ENCODE measurements at regions not wholly inside any gene's neighbourhood (a gene's known extent, or its start where the extent isn't known, plus 50 kb on each side); places are given as distances from the start of the nearest gene placed in this dataset.

GRCh38 chr19:31002518-31003244 is 346.6 kb downstream of the TSHZ3 start:
- intact Hi-C loops (cut with DNase I), result no loop called here
- no peak for DNase-seq
- Histone ChIP-seq H3K4me3 (no peak overlapping the region), H3K27ac (no peak overlapping the region), H3K4me1 (no peaks in the 10 kb centered on the region), H3K36me3 (no peaks in the 10 kb centered on the region), H3K27me3 (ENCODE audit: low read depth) (no peaks in the 10 kb centered on the region), H3K9me3 (no peaks in the 10 kb centered on the region)
- ATAC-seq, result peak in 1 of 2 donors; percentile 23
- TF ChIP-seq CTCF (IDR thresholded peaks at IDR 0.05), result no peak

GRCh38 chr19:31001991-31002390 is 347.2 kb downstream of the TSHZ3 start:
- Histone ChIP-seq H3K4me3 (no peak overlapping the region), H3K4me1 (no peaks in the 10 kb centered on the region), H3K36me3 (no peaks in the 10 kb centered on the region), H3K9me3 (no peaks in the 10 kb centered on the region), H3K27me3 (ENCODE audit: low read depth) (no peaks in the 10 kb centered on the region), H3K27ac (no peak overlapping the region)
- no peak for ATAC-seq
- no peak for TF ChIP-seq CTCF (IDR thresholded peaks at IDR 0.05)
- intact Hi-C loops (cut with DNase I), result no loop called here
- no peak for DNase-seq

- H3K9me3 ChIP-seq, result no peaks in the 10 kb centered on the region
- H3K27ac ChIP-seq, result no peak overlapping the region
- H3K4me3 ChIP-seq, result no peak overlapping the region
- TF ChIP-seq CTCF (IDR thresholded peaks at IDR 0.05), result no peak
- DNase-seq (no peak), ATAC-seq (no peak)
- intact Hi-C loops (cut with DNase I), result no loop called here
- H3K4me1 ChIP-seq, result no peaks in the 10 kb centered on the region
- H3K36me3 ChIP-seq, result no peaks in the 10 kb centered on the region
- no peaks in the 10 kb centered on the region for H3K27me3 ChIP-seq (ENCODE audit: low read depth)
Observed at GRCh38 chr19:31000913-31001312, 348.3 kb downstream of the TSHZ3 start.

- no peaks in the 10 kb centered on the region for H3K9me3 ChIP-seq
- no peak for TF ChIP-seq CTCF (IDR thresholded peaks at IDR 0.05)
- no peak overlapping the region for H3K4me3 ChIP-seq
- H3K36me3 ChIP-seq, result no peaks in the 10 kb centered on the region
- no peak for DNase-seq
- intact Hi-C loops (cut with DNase I), result no loop called here
- no peak overlapping the region for H3K27ac ChIP-seq
- no peaks in the 10 kb centered on the region for H3K4me1 ChIP-seq
- H3K27me3 ChIP-seq (ENCODE audit: low read depth), result no peaks in the 10 kb centered on the region
- ATAC-seq, result no peak
Observed at GRCh38 chr19:30999726-31000125, 349.5 kb downstream of the TSHZ3 start.

GRCh38 chr19:30997222-30997621 is 352.0 kb downstream of the TSHZ3 start:
- H3K27ac ChIP-seq, result no peak overlapping the region
- TF ChIP-seq CTCF (IDR thresholded peaks at IDR 0.05), result no peak
- no peak for ATAC-seq

More at GRCh38 chr19:30997222-30997621, 352.0 kb downstream of the TSHZ3 start:
- no peaks in the 10 kb centered on the region for H3K9me3 ChIP-seq
- no peak for DNase-seq
- no peaks in the 10 kb centered on the region for H3K27me3 ChIP-seq (ENCODE audit: low read depth)
- no peaks in the 10 kb centered on the region for H3K4me1 ChIP-seq
- intact Hi-C loops (cut with DNase I), result no loop called here
- no peaks in the 10 kb centered on the region for H3K36me3 ChIP-seq
- H3K4me3 ChIP-seq, result no peak overlapping the region
